Stomach (tissue), 8 donors: ENCODE measurements at regions not wholly inside any gene's neighbourhood (a gene's known extent, or its start where the extent isn't known, plus 50 kb on each side); places are given as distances from the start of the nearest gene placed in this dataset.

Experiments used
- DNase-seq, 2 donors: peaks; one replicate each; pipeline versions ENCODE4 v3.0.0 to v3.0.0-alpha.2; 2013 to 2019
- H3K27ac ChIP-seq, 5 donors: fragments of 200-600 bp in 4 of 5; sonication (generic) in 4 of 5; one replicate each; pipeline ENCODE4 v1.5.1; 2013 to 2019; ENCODE audit warnings: mild to moderate bottlenecking in 1 of 5, moderate library complexity in 1 of 5
- H3K27me3 ChIP-seq, 3 donors: fragments of 200-600 bp; sonication (generic); one replicate each; pipeline ENCODE4 v1.5.1; 2017 to 2019; ENCODE audit warnings: mixed run types in 1 of 3
- H3K36me3 ChIP-seq, 4 donors: fragments of 200-600 bp; sonication (generic); 1 replicate in 3 of 4; 2 replicates in 1 of 4; pipeline ENCODE4 v1.5.1; 2016 to 2019
- H3K4me1 ChIP-seq, 4 donors: fragments of 200-600 bp; sonication (generic); one replicate each; pipeline ENCODE4 v1.5.1; 2016 to 2019
- H3K4me3 ChIP-seq, 4 donors: fragments of 200-600 bp; sonication (generic) in 3 of 4; one replicate each; pipeline ENCODE4 v1.5.1; 2016 to 2019; ENCODE audit warnings: mild to moderate bottlenecking in 1 of 4
- H3K9me3 ChIP-seq, 4 donors: fragments of 200-600 bp; sonication (generic); one replicate each; pipeline ENCODE4 v1.5.1; 2016 to 2019
- EP300 ChIP-seq: sonication (generic); formaldehyde crosslinking; IDR thresholded peaks from one replicate; pipeline ENCODE4 v1.6.1; 2017; ENCODE audit warnings: antibody characterized with exemption
- POLR2A ChIP-seq, 4 donors: fragments of 450-650 bp; IDR thresholded peaks; one replicate each; pipeline ENCODE4 v1.6.1; 2016; ENCODE audit warnings: antibody characterized with exemption in 4 of 4, control low read depth in 2 of 4, mild to moderate bottlenecking in 1 of 4, moderate library complexity in 1 of 4
- POLR2AphosphoS5 ChIP-seq, 3 donors: sonication (generic); formaldehyde crosslinking; IDR thresholded peaks; one replicate each; pipeline ENCODE4 v1.6.1; 2016; ENCODE audit warnings: antibody characterized with exemption in 3 of 3
- WGBS, 5 donors: extraction: QIAGEN DNeasy Blood & Tissue Kit in 3 of 5; methylation state at CpG; one replicate each; pipeline versions ENCODE4 v1.1.5 to v1.1.7; 2013 to 2018; 5-methylcytosine and 5-hydroxymethylcytosine counted together
- intact Hi-C: fragments of 100-400 bp; cut with DNase I; formaldehyde crosslinking; loops from one replicate; pipeline ENCODE4 v1.15.1; 2023; ENCODE audit warnings: low total_unique reads
- TF ChIP-seq, protein P1 (sequence below), 7 experiments: fragments of 450-650 bp in 4 of 7; fragments of 200-600 bp in 3 of 7; sonication (generic) in 3 of 7; IDR thresholded peaks; one replicate each; pipeline ENCODE4 v1.5.1; 2016 to 2019; ENCODE audit warnings: antibody characterized with exemption in 7 of 7, control low read depth in 2 of 7, mild to moderate bottlenecking in 1 of 7
- donor health status: healthy with polysubstance abuse.
- donor health status: Bipolar disorder and iron deficiency.
- donor health status: healthy.

DNA sequence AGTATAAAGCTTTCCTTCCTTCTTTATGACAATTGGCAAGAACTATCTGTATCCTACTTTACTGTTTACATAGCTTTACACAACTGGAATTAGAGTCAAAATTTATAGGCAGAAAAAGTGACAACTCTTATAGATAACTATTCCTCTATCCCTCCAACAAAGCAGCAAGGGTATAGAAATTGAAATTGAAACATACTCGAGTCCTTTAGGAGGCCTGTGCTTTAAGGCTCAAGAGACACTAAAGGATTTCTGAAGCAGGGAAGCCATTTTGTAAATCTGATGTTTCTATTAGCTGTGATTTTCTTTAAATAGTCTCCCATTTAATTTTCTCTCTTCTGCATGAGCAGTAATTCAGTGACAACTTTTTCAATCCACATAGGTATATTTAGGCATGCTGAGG is 567.6 kb upstream of the MAN1A1 start:
- WGBS, 5 donors: 65 to 88% (median 82%) methylated on average over 1 of the region's 1 CpG
- intact Hi-C loops: no loop called here

DNA sequence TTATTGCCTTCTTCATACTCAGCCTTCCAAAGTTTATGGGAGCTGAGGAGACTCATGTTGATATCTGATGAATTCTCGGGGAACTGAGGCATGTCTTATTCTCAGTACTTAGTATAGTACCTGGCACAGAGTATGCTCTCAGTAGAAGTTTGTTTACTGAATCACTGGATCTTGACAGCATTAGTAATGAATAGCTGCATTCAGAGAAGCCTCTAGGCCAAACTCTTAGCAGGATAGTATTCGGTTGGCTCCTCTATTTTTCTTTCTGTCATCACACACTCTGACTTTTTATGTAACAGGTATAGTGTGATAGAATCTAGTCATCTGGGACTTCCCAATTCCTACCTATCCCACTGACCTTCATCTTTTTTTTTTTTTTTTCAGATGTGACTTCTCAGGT is 566.4 kb upstream of the MAN1A1 start:
- intact Hi-C loops: no loop called here
- TF ChIP-seq EP300 (no peak), POLR2AphosphoS5 (IDR thresholded peaks at IDR 0.05) (no peak), POLR2A (IDR thresholded peaks at IDR 0.05) (no peak)
- TF ChIP-seq, protein P1, sequence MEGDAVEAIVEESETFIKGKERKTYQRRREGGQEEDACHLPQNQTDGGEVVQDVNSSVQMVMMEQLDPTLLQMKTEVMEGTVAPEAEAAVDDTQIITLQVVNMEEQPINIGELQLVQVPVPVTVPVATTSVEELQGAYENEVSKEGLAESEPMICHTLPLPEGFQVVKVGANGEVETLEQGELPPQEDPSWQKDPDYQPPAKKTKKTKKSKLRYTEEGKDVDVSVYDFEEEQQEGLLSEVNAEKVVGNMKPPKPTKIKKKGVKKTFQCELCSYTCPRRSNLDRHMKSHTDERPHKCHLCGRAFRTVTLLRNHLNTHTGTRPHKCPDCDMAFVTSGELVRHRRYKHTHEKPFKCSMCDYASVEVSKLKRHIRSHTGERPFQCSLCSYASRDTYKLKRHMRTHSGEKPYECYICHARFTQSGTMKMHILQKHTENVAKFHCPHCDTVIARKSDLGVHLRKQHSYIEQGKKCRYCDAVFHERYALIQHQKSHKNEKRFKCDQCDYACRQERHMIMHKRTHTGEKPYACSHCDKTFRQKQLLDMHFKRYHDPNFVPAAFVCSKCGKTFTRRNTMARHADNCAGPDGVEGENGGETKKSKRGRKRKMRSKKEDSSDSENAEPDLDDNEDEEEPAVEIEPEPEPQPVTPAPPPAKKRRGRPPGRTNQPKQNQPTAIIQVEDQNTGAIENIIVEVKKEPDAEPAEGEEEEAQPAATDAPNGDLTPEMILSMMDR (IDR thresholded peaks at IDR 0.05): no peak
- Histone ChIP-seq H3K36me3 (no peaks in the 10 kb centered on the region), H3K4me3 (no peak overlapping the region), H3K4me1 (no peaks in the 10 kb centered on the region), H3K27me3 (no peaks in the 10 kb centered on the region), H3K27ac (no peak overlapping the region), H3K9me3 (peaks cover 0 to 7% (median 2%) of the 10 kb centered on the region in 4 donors)
- WGBS, 5 donors: 71 to 79% (median 74%) methylated on average over 2 of the region's 2 CpGs
- no peak for DNase-seq

More for the DNA sequence above, 567.6 kb upstream of the MAN1A1 start:
- H3K4me1 ChIP-seq: no peaks in the 10 kb centered on the region
- no peak for DNase-seq
- H3K27me3 ChIP-seq: no peaks in the 10 kb centered on the region
- TF ChIP-seq, protein P1 (IDR thresholded peaks at IDR 0.05): no peak
- peaks cover 2 to 13% (median 11%) of the 10 kb centered on the region in 4 donors for H3K9me3 ChIP-seq
- H3K27ac ChIP-seq: no peak overlapping the region
- no peak overlapping the region for H3K4me3 ChIP-seq
- H3K36me3 ChIP-seq: no peaks in the 10 kb centered on the region

DNA sequence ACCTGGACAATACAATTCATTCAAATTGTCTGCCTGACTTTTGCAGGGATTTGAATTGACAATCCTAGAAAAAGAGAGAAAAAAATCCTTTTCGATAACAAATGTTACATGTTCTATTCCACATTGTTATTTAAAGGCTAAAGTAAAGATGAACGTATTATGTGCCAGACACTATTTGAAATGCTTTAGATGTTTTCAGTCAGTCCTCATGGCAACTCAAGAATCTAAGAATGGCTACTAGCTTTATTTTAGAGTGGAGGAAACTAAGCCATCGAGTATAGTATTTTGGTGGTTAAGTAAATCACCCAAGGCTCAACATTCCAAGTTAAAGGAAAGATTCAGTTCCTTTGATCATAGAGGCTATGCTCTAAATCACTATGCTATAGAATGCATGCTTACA is 558.6 kb upstream of the MAN1A1 start:
- no peaks in the 10 kb centered on the region for H3K9me3 ChIP-seq
- intact Hi-C loops: no loop called here
- TF ChIP-seq POLR2A (IDR thresholded peaks at IDR 0.05) (no peak), POLR2AphosphoS5 (IDR thresholded peaks at IDR 0.05) (no peak), EP300 (no peak)
- DNase-seq: no peak
- H3K36me3 ChIP-seq: no peaks in the 10 kb centered on the region
- H3K27me3 ChIP-seq: no peaks in the 10 kb centered on the region
- 58 to 74% (median 61%) methylated on average over 3 of the region's 3 CpGs for WGBS, 5 donors
- no peaks in the 10 kb centered on the region for H3K4me1 ChIP-seq
- no peak overlapping the region for H3K4me3 ChIP-seq
- no peak overlapping the region for H3K27ac ChIP-seq

DNA sequence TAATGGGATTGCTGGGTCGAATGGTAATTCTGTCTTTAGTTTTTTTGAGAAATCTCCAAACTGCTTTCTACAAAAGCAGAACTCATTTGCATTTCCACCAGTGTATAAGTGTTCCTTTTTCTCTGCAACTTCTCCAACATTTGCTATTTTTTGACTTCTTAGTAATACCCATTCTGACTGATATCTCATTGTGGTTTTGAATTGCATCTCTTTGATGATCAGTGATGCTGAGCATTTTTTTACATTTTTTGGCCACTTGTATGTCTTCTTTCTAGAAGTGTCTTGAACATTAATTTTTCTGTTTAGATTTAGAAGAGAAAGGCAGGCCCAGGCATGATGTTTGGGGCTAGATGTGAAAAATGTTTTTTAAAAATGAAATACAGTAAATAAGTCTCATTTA is 553.1 kb upstream of the MAN1A1 start:
- TF ChIP-seq POLR2AphosphoS5 (IDR thresholded peaks at IDR 0.05) (no peak), POLR2A (IDR thresholded peaks at IDR 0.05) (no peak), EP300 (no peak)
- TF ChIP-seq, protein P1 (IDR thresholded peaks at IDR 0.05): no peak
- no peak for DNase-seq
- no peaks in the 10 kb centered on the region for H3K4me1 ChIP-seq
- H3K4me3 ChIP-seq: no peak overlapping the region
- H3K27ac ChIP-seq: no peak overlapping the region
- 42 to 59% (median 54%) methylated on average over 1 of the region's 1 CpG for WGBS, 5 donors
- H3K36me3 ChIP-seq: no peaks in the 10 kb centered on the region
- H3K27me3 ChIP-seq: no peaks in the 10 kb centered on the region
- intact Hi-C loops: no loop called here
- H3K9me3 ChIP-seq: no peaks in the 10 kb centered on the region

DNA sequence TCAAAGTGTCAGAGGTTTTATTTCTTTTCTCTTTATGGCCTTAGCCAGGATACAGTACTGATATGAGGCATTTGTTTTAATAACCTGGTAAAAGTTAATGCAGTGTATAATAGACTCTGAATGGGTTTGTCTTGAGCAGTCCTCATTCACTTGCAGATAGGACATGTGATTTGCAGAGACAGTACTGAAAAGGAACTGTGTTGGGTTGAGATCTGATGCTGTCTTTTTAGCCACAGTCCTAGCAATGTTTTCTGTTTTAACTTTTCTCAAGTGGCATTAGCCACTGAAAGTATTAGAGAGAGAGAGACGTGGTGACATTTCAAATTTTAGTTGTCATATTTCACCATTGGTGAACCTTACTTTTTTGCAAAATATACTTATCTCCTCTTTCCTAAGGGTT is 547.2 kb upstream of the MAN1A1 start:
- Histone ChIP-seq H3K36me3 (no peaks in the 10 kb centered on the region), H3K27me3 (no peaks in the 10 kb centered on the region), H3K4me1 (no peaks in the 10 kb centered on the region), H3K4me3 (no peak overlapping the region), H3K27ac (no peak overlapping the region), H3K9me3 (no peaks in the 10 kb centered on the region)
- intact Hi-C loops: no loop called here
- 82 to 91% (median 88%) methylated on average over 1 of the region's 1 CpG for WGBS, 5 donors
- TF ChIP-seq POLR2A (IDR thresholded peaks at IDR 0.05): no peak
- TF ChIP-seq EP300: no peak
- TF ChIP-seq POLR2AphosphoS5 (IDR thresholded peaks at IDR 0.05): no peak
- TF ChIP-seq, protein P1 (IDR thresholded peaks at IDR 0.05): no peak
- no peak for DNase-seq
